ENCODE measurements at regions not wholly inside any gene's neighbourhood (a gene's known extent, or its start where the extent isn't known, plus 50 kb on each side); places are given as distances from the start of the nearest gene placed in this dataset.

DNA sequence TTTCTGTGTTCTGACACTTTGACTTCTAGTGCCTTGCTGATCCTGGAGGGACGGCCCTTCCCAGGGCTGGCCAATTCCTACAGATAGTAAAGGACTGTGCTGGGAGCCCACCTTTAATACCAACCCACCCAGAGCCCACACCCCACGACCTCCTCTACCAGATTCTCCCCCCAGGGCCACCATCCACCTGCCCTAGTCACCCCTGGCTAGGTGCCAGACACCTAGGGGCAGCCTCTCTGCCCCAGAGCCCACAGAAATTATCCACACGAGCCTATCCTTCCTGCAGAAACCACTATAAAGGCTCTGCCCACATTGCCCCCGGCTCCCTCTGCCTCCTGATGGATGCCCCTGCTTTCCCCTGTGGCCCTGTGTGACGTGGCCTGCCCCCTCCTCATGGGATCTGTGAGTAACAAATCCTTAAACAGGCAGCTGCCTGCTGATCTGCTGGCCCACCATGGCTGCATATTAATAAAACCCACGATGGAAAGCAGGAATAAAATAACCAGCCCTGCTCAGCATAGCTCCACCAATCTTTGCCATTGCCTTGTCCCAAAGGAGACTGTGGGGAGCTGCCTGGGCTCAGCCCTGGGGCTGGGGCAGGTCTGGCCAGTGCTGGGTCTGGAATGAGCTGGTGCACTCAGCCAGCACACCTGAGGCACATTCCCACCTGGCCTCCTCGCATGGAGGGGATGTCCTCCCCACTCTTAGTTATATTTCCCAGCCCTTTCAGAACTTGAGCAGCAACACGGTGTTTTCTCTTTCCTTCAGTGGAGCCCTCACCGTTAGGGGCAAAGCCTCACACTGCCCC lies 488.5 kb downstream of the NPHP4 start:
- TF ChIP-seq SIN3A (IDR thresholded peaks at IDR 0.05; ENCODE audit: borderline replicate concordance, insufficient read depth, low read length) (no peak), TAF1 (IDR thresholded peaks at IDR 0.05; ENCODE audit: borderline replicate concordance, insufficient read depth, low read length) (no peak), FOXP2 (optimal IDR thresholded peaks at IDR 0.05; ENCODE audit: borderline replicate concordance, extremely low read depth, extremely low read length, insufficient read depth) (no peak), POLR2AphosphoS5 (IDR thresholded peaks at IDR 0.05; ENCODE audit: low read depth, low read length) (no peak)
- TF ChIP-seq, protein P1, sequence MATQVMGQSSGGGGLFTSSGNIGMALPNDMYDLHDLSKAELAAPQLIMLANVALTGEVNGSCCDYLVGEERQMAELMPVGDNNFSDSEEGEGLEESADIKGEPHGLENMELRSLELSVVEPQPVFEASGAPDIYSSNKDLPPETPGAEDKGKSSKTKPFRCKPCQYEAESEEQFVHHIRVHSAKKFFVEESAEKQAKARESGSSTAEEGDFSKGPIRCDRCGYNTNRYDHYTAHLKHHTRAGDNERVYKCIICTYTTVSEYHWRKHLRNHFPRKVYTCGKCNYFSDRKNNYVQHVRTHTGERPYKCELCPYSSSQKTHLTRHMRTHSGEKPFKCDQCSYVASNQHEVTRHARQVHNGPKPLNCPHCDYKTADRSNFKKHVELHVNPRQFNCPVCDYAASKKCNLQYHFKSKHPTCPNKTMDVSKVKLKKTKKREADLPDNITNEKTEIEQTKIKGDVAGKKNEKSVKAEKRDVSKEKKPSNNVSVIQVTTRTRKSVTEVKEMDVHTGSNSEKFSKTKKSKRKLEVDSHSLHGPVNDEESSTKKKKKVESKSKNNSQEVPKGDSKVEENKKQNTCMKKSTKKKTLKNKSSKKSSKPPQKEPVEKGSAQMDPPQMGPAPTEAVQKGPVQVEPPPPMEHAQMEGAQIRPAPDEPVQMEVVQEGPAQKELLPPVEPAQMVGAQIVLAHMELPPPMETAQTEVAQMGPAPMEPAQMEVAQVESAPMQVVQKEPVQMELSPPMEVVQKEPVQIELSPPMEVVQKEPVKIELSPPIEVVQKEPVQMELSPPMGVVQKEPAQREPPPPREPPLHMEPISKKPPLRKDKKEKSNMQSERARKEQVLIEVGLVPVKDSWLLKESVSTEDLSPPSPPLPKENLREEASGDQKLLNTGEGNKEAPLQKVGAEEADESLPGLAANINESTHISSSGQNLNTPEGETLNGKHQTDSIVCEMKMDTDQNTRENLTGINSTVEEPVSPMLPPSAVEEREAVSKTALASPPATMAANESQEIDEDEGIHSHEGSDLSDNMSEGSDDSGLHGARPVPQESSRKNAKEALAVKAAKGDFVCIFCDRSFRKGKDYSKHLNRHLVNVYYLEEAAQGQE (IDR thresholded peaks at IDR 0.05; ENCODE audit: insufficient read depth in 1 of 2, low read depth in 2 of 2, low read length in 2 of 2): no peak

DNA sequence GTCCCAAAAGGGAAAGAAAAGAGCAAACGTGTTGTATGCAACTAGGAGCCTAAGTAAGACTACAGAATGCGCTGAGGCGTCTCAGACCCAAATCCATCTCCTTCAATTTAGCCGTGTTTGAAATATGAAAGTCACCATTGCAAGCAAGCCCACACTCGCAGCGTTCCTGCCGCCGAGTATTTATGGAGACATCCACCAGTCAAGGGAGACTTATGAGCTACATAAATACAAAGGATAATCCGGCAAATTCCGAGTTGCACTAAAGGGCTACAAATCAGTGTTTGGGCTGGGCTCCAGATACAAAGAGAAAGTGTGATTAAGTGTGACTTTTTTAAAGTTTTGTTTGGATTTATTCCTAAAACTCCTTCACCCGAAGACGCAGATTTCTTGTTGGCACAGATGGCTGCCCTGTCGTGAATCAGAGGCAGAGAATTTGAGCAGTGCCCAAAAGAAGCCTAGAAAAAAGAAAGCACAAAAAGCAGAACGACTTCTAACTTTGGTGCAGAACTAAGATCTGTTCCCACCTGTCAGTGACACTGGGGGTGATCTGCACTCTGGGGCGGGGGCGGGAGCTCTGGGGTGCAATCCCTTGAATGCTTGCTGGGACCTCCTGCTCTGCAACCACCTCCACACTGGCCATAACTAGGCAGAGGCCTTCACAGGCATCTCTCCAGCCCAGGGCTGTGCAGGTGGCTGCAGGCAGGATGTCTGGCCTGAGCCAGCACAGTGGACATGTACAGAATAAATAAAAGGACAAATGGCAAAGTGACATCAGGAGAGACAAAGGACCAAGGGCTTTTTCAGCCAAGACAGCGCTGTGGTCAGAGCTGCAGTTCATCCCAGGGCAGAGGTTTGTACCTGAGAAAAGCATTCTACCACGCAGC lies 489.7 kb downstream of the NPHP4 start:
- TF ChIP-seq POLR2AphosphoS5 (IDR thresholded peaks at IDR 0.05; ENCODE audit: low read depth, low read length) (no peak), TAF1 (IDR thresholded peaks at IDR 0.05; ENCODE audit: borderline replicate concordance, insufficient read depth, low read length) (no peak), FOXP2 (optimal IDR thresholded peaks at IDR 0.05; ENCODE audit: borderline replicate concordance, extremely low read depth, extremely low read length, insufficient read depth) (no peak), SIN3A (IDR thresholded peaks at IDR 0.05; ENCODE audit: borderline replicate concordance, insufficient read depth, low read length) (no peak)
- TF ChIP-seq, protein P1 (IDR thresholded peaks at IDR 0.05; ENCODE audit: insufficient read depth in 1 of 2, low read depth in 2 of 2, low read length in 2 of 2): no peak

DNA sequence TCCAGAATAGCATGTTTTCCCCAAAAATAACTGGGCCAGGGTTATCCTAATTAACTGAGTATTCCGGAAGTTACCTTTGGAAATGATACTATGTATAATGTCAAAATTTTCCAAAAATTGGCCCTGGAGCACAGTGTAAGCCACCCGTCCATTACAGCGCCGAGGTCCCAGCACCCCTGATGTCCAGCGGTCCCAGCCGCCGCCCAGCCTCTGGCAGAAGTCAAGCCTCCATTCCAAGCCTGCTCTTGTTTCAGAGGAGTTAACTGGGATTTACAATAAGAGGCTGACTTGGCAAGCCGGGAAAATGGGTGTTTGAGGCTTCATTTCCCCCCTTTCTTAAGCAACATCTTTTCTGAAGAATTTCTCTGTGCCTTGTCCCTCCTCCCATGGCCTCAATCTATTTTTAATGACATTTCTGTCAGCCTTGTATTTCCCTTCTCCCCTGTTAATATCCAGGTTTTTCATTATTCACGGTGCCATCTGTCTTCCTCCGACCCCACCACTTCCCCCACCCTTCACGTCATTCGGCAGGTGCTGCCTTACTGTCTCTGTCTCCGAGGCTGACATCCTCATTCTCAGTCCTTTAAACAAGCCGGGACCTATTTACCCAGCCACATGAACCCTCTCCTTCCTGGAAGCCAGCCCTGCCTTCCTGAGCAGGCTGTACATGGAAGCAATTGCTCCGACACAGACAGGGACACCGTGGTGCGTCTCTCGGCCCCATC lies 490.9 kb downstream of the NPHP4 start:
- TF ChIP-seq SIN3A (IDR thresholded peaks at IDR 0.05; ENCODE audit: borderline replicate concordance, insufficient read depth, low read length) (no peak), FOXP2 (optimal IDR thresholded peaks at IDR 0.05; ENCODE audit: borderline replicate concordance, extremely low read depth, extremely low read length, insufficient read depth) (no peak), TAF1 (IDR thresholded peaks at IDR 0.05; ENCODE audit: borderline replicate concordance, insufficient read depth, low read length) (no peak), POLR2AphosphoS5 (IDR thresholded peaks at IDR 0.05; ENCODE audit: low read depth, low read length) (no peak)
- TF ChIP-seq, protein P1 (IDR thresholded peaks at IDR 0.05; ENCODE audit: insufficient read depth in 1 of 2, low read depth in 2 of 2, low read length in 2 of 2): no peak

DNA sequence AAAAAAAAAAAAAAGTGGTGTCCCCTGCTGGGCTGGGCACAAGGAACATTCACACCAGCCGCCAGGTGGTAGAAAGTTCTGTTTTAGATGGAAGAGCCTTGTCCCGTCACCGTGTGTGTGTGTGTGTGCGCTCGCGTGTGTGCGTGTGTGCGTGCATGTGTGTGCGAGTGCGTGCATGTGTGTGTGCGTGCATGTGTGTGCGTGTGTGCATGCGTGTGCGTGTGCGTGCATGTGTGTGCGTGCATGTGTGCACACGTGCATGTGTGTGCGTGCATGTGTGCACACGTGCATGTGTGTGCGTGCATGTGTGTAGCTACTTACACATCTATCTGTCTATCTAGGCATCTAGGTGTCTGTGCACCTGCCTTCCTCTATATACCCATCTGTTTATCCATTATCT lies 491.7 kb downstream of the NPHP4 start:
- no peak for TF ChIP-seq TAF1 (IDR thresholded peaks at IDR 0.05; ENCODE audit: borderline replicate concordance, insufficient read depth, low read length)
- TF ChIP-seq SIN3A (IDR thresholded peaks at IDR 0.05; ENCODE audit: borderline replicate concordance, insufficient read depth, low read length): no peak
- TF ChIP-seq FOXP2 (optimal IDR thresholded peaks at IDR 0.05; ENCODE audit: borderline replicate concordance, extremely low read depth, extremely low read length, insufficient read depth): no peak
- TF ChIP-seq, protein P1 (IDR thresholded peaks at IDR 0.05; ENCODE audit: insufficient read depth in 1 of 2, low read depth in 2 of 2, low read length in 2 of 2): no peak
- no peak for TF ChIP-seq POLR2AphosphoS5 (IDR thresholded peaks at IDR 0.05; ENCODE audit: low read depth, low read length)

Measured in PFSK-1 (cell line).